Glutamatergic neuron (in vitro differentiated cells): ENCODE measurements at regions not wholly inside any gene's neighbourhood (a gene's known extent, or its start where the extent isn't known, plus 50 kb on each side); places are given as distances from the start of the nearest gene placed in this dataset.

Experiments
- DNase-seq: peaks from one replicate; pipeline ENCODE4 v3.0.0; 2022
- H3K27ac Mint-ChIP-seq: one replicate; pipeline ENCODE4 v1.8.0; 2020; ENCODE audit warnings: mild to moderate bottlenecking, mixed read lengths, inconsistent platforms; ENCODE audit not compliant: unreplicated experiment
- H3K27me3 Mint-ChIP-seq: one replicate; pipeline ENCODE4 v1.8.0; 2020; ENCODE audit warnings: mild to moderate bottlenecking, moderate library complexity, mixed read lengths, inconsistent platforms; ENCODE audit not compliant: unreplicated experiment
- H3K36me3 Mint-ChIP-seq: one replicate; pipeline ENCODE4 v1.8.0; 2020; ENCODE audit warnings: mild to moderate bottlenecking, mixed read lengths, inconsistent platforms; ENCODE audit not compliant: unreplicated experiment
- H3K4me1 Mint-ChIP-seq: one replicate; pipeline ENCODE4 v1.8.0; 2020; ENCODE audit warnings: mild to moderate bottlenecking, low read depth, mixed read lengths, inconsistent platforms; ENCODE audit not compliant: unreplicated experiment
- H3K4me3 Mint-ChIP-seq: one replicate; pipeline ENCODE4 v1.8.0; 2020; ENCODE audit warnings: mild to moderate bottlenecking, mixed read lengths, inconsistent platforms; ENCODE audit not compliant: unreplicated experiment
- H3K9me3 Mint-ChIP-seq: one replicate; pipeline ENCODE4 v1.8.0; 2020; ENCODE audit warnings: mild to moderate bottlenecking, moderate library complexity, mixed read lengths, inconsistent platforms; ENCODE audit not compliant: unreplicated experiment
- CTCF ChIP-seq: fragments of 200-600 bp; sonication (generic); IDR thresholded peaks from one replicate; pipeline ENCODE4 v1.5.0; 2021; ENCODE audit not compliant: partially characterized antibody, unreplicated experiment

DNA sequence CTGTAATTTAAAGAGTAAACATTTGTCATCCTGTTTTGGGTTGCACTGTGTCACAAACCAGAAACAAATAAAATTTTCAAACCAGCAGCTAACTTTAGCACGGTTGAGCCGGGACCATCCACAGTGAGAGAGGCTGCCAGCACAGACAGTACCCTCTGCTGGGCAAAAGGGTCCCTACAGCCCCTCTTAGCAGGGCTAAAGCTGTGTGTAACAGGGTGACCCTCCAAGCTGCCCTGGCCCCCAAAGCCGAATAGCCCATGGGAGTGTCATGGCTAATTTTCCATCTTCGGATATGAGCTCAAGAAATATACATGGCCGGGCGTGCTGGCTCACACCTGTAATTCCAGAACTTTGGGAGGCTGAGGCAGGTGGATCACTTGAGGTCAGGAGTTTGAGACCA lies 157.1 kb upstream of the GRIN2B start:
- Mint-ChIP-seq H3K27me3 (no peaks in the 10 kb centered on the region), H3K4me1 (no peaks in the 10 kb centered on the region), H3K36me3 (no peaks in the 10 kb centered on the region), H3K9me3 (no peaks in the 10 kb centered on the region), H3K27ac (no peak overlapping the region), H3K4me3 (no peak overlapping the region)
- TF ChIP-seq CTCF = peak; percentile 53
- peak; percentile 44 for DNase-seq

- Mint-ChIP-seq H3K4me1 (no peaks in the 10 kb centered on the region), H3K36me3 (no peaks in the 10 kb centered on the region), H3K4me3 (no peak overlapping the region), H3K27me3 (peaks cover 2% of the 10 kb centered on the region), H3K27ac (no peak overlapping the region), H3K9me3 (no peaks in the 10 kb centered on the region)
- TF ChIP-seq CTCF = no peak
- no peak for DNase-seq
Measured at GRCh38 chr12:14148489-14149270, 167.3 kb upstream of the GRIN2B start.

DNA sequence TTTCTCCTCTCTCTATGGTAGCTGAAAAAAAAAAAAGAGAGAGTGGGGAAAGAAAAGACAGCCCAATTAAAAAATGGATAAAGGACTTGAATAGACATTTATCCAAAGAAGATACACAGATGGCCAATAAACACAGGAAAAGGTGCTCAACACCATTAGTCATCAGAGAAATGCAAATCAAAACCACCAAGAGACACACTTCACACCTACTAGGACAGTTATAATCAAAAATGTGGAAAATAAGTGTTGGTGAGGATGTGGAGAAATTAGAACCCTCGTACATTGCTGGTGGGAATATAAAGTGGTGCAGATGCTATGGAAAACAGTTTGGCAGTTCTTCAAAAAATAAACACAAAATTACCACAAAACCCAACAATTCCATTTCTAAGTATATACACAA lies 172.4 kb upstream of the GRIN2B start:
- TF ChIP-seq CTCF = no peak
- DNase-seq = no peak
- Mint-ChIP-seq H3K4me1 (no peaks in the 10 kb centered on the region), H3K9me3 (peaks cover 1% of the 10 kb centered on the region), H3K27me3 (no peaks in the 10 kb centered on the region), H3K27ac (no peak overlapping the region), H3K36me3 (no peaks in the 10 kb centered on the region), H3K4me3 (no peak overlapping the region)

- Mint-ChIP-seq H3K9me3 (peaks cover 1% of the 10 kb centered on the region), H3K4me1 (no peaks in the 10 kb centered on the region), H3K27ac (no peak overlapping the region), H3K27me3 (no peaks in the 10 kb centered on the region), H3K4me3 (no peak overlapping the region), H3K36me3 (no peaks in the 10 kb centered on the region)
- TF ChIP-seq CTCF = no peak
- no peak for DNase-seq
Measured at GRCh38 chr12:14156606-14157005, 175.2 kb upstream of the GRIN2B start.

DNA sequence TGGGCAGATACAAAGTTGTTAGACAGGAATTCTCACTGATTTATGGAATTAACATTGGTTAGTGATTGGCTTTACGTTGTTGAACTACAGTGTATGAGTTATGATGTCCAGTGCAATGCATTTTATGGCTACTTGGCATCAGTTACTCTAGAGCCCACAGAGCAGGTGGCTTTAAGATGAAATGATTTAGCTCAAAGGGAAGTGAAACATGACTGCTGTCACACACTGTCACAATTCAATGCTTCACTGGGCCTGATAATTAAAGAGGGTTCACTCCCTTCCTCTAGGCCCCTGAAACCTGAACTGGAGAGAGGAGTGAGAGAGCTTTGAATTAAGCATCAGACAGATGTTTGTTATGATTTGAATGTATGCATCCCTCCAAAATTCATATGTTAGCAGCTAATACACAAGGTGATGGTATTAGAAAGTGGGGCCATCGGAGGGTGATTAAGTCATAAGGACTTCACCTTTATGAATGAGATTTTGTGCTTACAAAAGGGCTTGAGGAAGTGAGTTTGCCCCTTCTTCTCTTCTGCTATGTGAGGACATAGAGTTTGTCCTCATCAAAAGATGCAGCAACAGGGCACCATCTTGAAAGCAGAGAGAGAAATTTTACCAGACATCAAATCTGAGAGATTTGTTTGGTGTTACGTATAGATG lies 175.8 kb upstream of the GRIN2B start:
- no peak for DNase-seq
- H3K9me3 Mint-ChIP-seq = peaks cover 1% of the 10 kb centered on the region

More for the DNA sequence above, 175.8 kb upstream of the GRIN2B start:
- Mint-ChIP-seq H3K27ac (no peak overlapping the region), H3K36me3 (no peaks in the 10 kb centered on the region), H3K27me3 (no peaks in the 10 kb centered on the region), H3K4me3 (no peak overlapping the region), H3K4me1 (no peaks in the 10 kb centered on the region)
- TF ChIP-seq CTCF = no peak
